ENCODE measurements at regions not wholly inside any gene's neighbourhood (a gene's known extent, or its start where the extent isn't known, plus 50 kb on each side); places are given as distances from the start of the nearest gene placed in this dataset.
"Not testable (repeated sequence)": the region's sequence is repeated elsewhere in the genome, so short reads cannot be mapped to it uniquely, and the experiment has no call there.

DNA sequence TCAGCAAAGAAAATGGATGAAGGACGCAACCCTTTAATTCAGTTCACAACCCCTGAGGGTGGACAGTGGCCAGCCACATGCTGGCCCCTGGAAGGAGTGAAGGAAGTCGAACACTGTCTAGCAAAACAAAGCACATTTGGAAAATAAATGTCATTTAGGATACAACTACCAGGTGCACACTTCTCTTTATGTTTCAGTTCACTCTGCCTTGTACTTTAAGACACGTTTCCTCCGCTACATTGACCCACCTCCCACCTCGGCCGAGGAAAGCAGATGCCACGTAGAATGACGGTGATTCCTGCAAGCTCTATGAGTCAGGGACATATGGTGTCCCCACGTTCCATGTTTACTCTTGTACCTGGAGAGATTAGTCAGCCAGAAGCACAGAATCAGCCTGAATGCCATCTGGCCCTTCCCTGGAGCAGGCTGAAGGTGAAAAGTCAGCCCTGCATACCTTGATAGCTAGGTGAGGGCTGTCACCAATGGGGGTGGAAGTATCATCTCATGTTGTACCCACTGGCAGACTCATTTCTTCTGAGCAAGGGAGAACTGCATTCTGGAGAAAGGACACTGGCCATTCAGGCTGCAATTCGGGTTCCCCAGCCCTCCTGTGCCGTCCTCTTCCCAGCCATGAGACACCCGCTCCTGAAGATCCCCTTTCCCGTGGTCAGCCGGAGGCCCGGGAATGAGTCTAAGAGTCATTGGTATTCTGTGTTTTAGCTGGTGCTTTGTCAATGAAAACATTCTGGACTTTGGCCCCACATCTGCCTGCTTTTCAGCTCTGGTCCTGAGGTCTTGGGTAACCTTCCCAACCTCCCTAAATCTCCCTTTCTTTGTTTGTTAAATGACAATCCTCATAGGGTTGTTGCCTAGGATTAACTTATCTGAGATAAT, 60.6 kb downstream of the FOXA2 start:
- ChIA-PET POLR2A (no interaction called here), CTCF (interaction anchor here (0.9 to 1.3 kb wide), 2 partner anchors 8 to 37 kb away, joined by 3 read pairs; no protein-coding TSS in a partner anchor)
- no peak for DNase-seq (ENCODE audit: extremely low spot score)
- TF ChIP-seq CTCF (IDR thresholded peaks at IDR 0.05; ENCODE audit: control extremely low read depth, extremely low read depth, low read depth, missing control alignments) = no peak

DNA sequence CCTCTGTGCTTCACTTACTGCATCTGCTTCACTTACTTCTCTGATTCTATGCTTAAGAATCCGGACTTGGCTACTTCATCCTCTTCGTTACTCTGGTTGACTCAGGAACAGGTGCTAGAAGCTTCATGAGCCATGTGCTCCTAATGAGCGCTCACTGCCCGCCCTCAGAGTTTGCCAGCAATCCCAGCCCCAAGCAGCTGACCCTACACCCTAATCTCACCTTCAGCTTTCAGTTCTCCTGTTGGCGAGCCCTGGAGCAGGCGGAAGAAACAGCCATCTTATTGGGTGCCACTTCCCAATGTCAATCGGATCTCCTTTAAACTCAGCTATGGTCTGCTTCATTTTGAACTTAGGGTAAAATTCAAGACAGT, 61.3 kb downstream of the FOXA2 start:
- POLR2A ChIA-PET = no interaction called here
- DNase-seq (ENCODE audit: extremely low spot score) = no peak
- TF ChIP-seq CTCF (IDR thresholded peaks at IDR 0.05; ENCODE audit: control extremely low read depth, extremely low read depth, low read depth, missing control alignments) = no peak
- CTCF ChIA-PET = no interaction called here

DNA sequence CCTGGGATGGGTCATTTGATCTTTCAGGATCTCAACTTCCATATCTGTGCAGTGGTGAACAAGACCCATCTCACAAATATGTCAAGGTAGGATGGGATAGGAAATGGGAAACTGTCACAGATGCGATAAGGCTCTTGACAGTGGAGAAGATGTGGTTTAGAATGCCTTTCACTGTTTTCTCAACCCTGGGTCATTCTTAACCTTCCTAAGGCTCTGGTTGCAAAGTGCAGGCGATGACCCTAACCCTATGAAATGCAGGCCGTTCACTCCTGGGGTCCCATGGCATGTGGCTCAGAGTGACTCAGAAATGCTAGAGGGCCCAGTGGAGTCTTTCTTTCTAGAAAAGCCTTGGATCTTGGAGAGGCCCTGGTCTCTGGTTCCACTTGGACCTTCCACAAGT, 61.7 kb downstream of the FOXA2 start:
- POLR2A ChIA-PET = no interaction called here
- TF ChIP-seq CTCF (IDR thresholded peaks at IDR 0.05; ENCODE audit: control extremely low read depth, extremely low read depth, low read depth, missing control alignments) = no peak

DNA sequence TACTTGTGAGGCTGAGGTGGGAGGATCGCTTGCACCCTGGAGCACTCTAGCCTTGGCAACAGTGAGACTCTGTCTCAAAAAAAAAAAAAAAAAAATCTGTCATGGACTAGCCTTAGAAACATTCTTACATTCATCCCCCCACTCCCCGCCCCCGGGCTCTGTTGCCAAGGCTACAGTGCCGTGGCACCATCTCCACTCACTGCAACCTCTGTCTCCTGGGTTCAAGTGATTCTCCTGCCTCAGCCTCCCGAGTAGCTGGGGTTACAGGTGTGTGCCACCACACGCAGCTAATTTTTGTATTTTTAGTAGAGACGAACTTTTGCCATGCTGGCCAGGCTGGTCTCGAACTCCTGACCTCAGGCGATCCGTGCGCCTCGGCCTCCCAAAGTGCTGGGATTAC, 62.4 kb downstream of the FOXA2 start:
- DNase-seq (ENCODE audit: extremely low spot score); POLR2A ChIA-PET; CTCF ChIA-PET: not testable (repeated sequence)

More for the DNA sequence above, 61.7 kb downstream of the FOXA2 start:
- DNase-seq (ENCODE audit: extremely low spot score) = no peak
- CTCF ChIA-PET = no interaction called here

DNA sequence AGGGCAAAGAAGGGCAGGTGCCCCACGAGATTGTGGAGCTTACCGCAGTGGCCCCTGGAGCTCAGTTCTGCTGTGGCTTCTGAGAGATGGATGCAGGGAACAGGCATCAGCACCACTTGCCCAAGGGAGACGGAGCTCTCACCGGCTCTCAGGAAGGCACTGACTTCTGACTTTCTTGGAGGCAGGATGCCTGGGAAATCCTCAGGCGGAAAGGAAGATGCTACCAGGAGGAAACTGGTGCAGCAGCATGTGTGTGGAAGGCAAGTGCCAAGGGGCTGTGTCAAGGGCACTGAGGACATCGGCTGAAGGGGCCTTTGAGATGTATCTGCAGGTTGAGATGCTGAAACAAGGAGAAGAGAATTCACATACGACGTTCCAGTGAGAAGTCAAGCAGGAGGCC, 64.0 kb downstream of the FOXA2 start:
- no peak for DNase-seq (ENCODE audit: extremely low spot score)
- no peak for TF ChIP-seq CTCF (IDR thresholded peaks at IDR 0.05; ENCODE audit: control extremely low read depth, extremely low read depth, low read depth, missing control alignments)
- CTCF ChIA-PET = interaction anchor here (0.7 kb wide), 1 partner anchor 14 kb away, joined by 4 read pairs; no protein-coding TSS in a partner anchor
- POLR2A ChIA-PET = no interaction called here

GRCh38 chr20:22515264-22515663, 69.1 kb downstream of the FOXA2 start:
- CTCF ChIA-PET = interaction anchor here (1.0 kb wide), 1 partner anchor 9 kb away, joined by 3 read pairs; no protein-coding TSS in a partner anchor
- DNase-seq (ENCODE audit: extremely low spot score) = no peak
- POLR2A ChIA-PET = no interaction called here
- no peak for TF ChIP-seq CTCF (IDR thresholded peaks at IDR 0.05; ENCODE audit: control extremely low read depth, extremely low read depth, low read depth, missing control alignments)

GRCh38 chr20:22513574-22513973, 70.8 kb downstream of the FOXA2 start:
- CTCF ChIA-PET = interaction anchor here (1.4 kb wide), 1 partner anchor 12 kb away, joined by 4 read pairs; no protein-coding TSS in a partner anchor
- no peak for TF ChIP-seq CTCF (IDR thresholded peaks at IDR 0.05; ENCODE audit: control extremely low read depth, extremely low read depth, low read depth, missing control alignments)
- POLR2A ChIA-PET = no interaction called here
- DNase-seq (ENCODE audit: extremely low spot score) = no peak

Data from GM10248 (cell line).